ENCODE measurements at regions not wholly inside any gene's neighbourhood (a gene's known extent, or its start where the extent isn't known, plus 50 kb on each side); places are given as distances from the start of the nearest gene placed in this dataset.

GRCh38 chr5:6950250-6950649 is 237.0 kb downstream of the TENT4A start:
- Histone ChIP-seq H3K36me3 (replicated peaks; ENCODE audit: insufficient read depth, low read depth) (no peaks in the 10 kb centered on the region), H3K27me3 (no peaks in the 10 kb centered on the region), H3K4me2 (no peak overlapping the region), H3K9me2 (replicated peaks; ENCODE audit: insufficient read depth) (no peaks in the 10 kb centered on the region), H3K4me3 (no peak overlapping the region), H3K79me2 (no peaks in the 10 kb centered on the region), H2AFZ (no peak overlapping the region), H4K20me1 (ENCODE audit: insufficient read depth, poor library complexity, severe bottlenecking) (no peaks in the 10 kb centered on the region), H3K27ac (no peak overlapping the region), H3K4me1 (ENCODE audit: insufficient read depth) (no peaks in the 10 kb centered on the region), H3K9me3 (ENCODE audit: low read depth) (no peaks in the 10 kb centered on the region)
- 76% methylated on average over 2 of the region's 2 CpGs for WGBS (ENCODE audit: low lambda C conversion rate, missing lambda C conversion rate)
- TF ChIP-seq EZH2 (IDR thresholded peaks at IDR 0.05; ENCODE audit: borderline replicate concordance) (no peak), CTCF (IDR thresholded peaks at IDR 0.05; ENCODE audit: poor library complexity) (no peak), EZH2phosphoT487 (IDR thresholded peaks at IDR 0.05; ENCODE audit: low read depth, severe bottlenecking, unreplicated experiment) (no peak)
- DNase-seq (ENCODE audit: low spot score), result no peak

- H3K27ac ChIP-seq, result no peak overlapping the region
- no peaks in the 10 kb centered on the region for H3K4me1 ChIP-seq (ENCODE audit: insufficient read depth)
- H3K9me3 ChIP-seq (ENCODE audit: low read depth), result no peaks in the 10 kb centered on the region
- no peaks in the 10 kb centered on the region for H4K20me1 ChIP-seq (ENCODE audit: insufficient read depth, poor library complexity, severe bottlenecking)
- H3K36me3 ChIP-seq (replicated peaks; ENCODE audit: insufficient read depth, low read depth), result no peaks in the 10 kb centered on the region
- no peak overlapping the region for H3K4me3 ChIP-seq
- no peak overlapping the region for H3K4me2 ChIP-seq
- H3K79me2 ChIP-seq, result no peaks in the 10 kb centered on the region
- TF ChIP-seq EZH2 (IDR thresholded peaks at IDR 0.05; ENCODE audit: borderline replicate concordance) (no peak), EZH2phosphoT487 (IDR thresholded peaks at IDR 0.05; ENCODE audit: low read depth, severe bottlenecking, unreplicated experiment) (no peak), CTCF (IDR thresholded peaks at IDR 0.05; ENCODE audit: poor library complexity) (no peak)
- no peaks in the 10 kb centered on the region for H3K27me3 ChIP-seq
- 59% methylated on average over 5 of the region's 5 CpGs for WGBS (ENCODE audit: low lambda C conversion rate, missing lambda C conversion rate)
- no peaks in the 10 kb centered on the region for H3K9me2 ChIP-seq (replicated peaks; ENCODE audit: insufficient read depth)
- H2AFZ ChIP-seq, result no peak overlapping the region
- DNase-seq (ENCODE audit: low spot score), result no peak
Measured at GRCh38 chr5:6950860-6951259, 237.6 kb downstream of the TENT4A start.

- no peak overlapping the region for H3K4me3 ChIP-seq
- 100% methylated on average over 2 of the region's 2 CpGs for WGBS (ENCODE audit: low lambda C conversion rate, missing lambda C conversion rate)
- no peaks in the 10 kb centered on the region for H4K20me1 ChIP-seq (ENCODE audit: insufficient read depth, poor library complexity, severe bottlenecking)
- no peaks in the 10 kb centered on the region for H3K4me1 ChIP-seq (ENCODE audit: insufficient read depth)
- H3K9me2 ChIP-seq (replicated peaks; ENCODE audit: insufficient read depth), result no peaks in the 10 kb centered on the region
- no peak overlapping the region for H2AFZ ChIP-seq
- TF ChIP-seq EZH2phosphoT487 (IDR thresholded peaks at IDR 0.05; ENCODE audit: low read depth, severe bottlenecking, unreplicated experiment) (no peak), EZH2 (IDR thresholded peaks at IDR 0.05; ENCODE audit: borderline replicate concordance) (no peak), CTCF (IDR thresholded peaks at IDR 0.05; ENCODE audit: poor library complexity) (no peak)
- no peaks in the 10 kb centered on the region for H3K79me2 ChIP-seq
- H3K9me3 ChIP-seq (ENCODE audit: low read depth), result no peaks in the 10 kb centered on the region
- H3K27me3 ChIP-seq, result no peaks in the 10 kb centered on the region
- no peak for DNase-seq (ENCODE audit: low spot score)
- no peaks in the 10 kb centered on the region for H3K36me3 ChIP-seq (replicated peaks; ENCODE audit: insufficient read depth, low read depth)
- no peak overlapping the region for H3K27ac ChIP-seq
- no peak overlapping the region for H3K4me2 ChIP-seq
Measured at GRCh38 chr5:6961123-6961522, 247.9 kb downstream of the TENT4A start.
